ENCODE measurements at regions not wholly inside any gene's neighbourhood (a gene's known extent, or its start where the extent isn't known, plus 50 kb on each side); places are given as distances from the start of the nearest gene placed in this dataset.

DNA sequence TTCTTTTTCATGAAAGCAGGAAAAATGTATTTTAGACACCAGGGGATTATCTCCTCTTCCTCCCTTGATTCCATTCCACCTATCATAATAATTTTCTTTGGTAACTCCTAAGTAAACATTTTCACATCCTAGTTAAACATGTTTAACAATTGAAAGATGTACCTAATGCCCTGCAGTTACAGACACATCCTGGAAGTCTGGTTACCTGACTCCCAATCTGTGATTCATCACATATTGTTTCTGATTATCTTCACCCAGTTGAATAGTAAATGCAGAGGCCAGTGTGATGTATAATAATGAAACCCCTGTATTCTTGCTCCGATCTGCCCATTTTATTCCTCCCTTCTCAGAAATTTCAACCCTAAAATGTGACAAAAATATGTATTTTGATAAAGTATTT lies 1237.6 kb upstream of the LRRTM1 start:
- DNase-seq (no peak), ATAC-seq (no peak)
- no peak overlapping the region for H3K27ac ChIP-seq
- H3K9me3 ChIP-seq = no peaks in the 10 kb centered on the region
- no peaks in the 10 kb centered on the region for H3K27me3 ChIP-seq
- H3K36me3 ChIP-seq = no peaks in the 10 kb centered on the region
- intact Hi-C loops (cut with DNase I) = no loop called here
- TF ChIP-seq POLR2A (IDR thresholded peaks at IDR 0.05) = no peak
- no peaks in the 10 kb centered on the region for H3K4me1 ChIP-seq
- WGBS, 4 donors = 38 to 91% (median 85%) methylated on average over 1 of the region's 1 CpG
- H3K4me3 ChIP-seq = no peak overlapping the region

DNA sequence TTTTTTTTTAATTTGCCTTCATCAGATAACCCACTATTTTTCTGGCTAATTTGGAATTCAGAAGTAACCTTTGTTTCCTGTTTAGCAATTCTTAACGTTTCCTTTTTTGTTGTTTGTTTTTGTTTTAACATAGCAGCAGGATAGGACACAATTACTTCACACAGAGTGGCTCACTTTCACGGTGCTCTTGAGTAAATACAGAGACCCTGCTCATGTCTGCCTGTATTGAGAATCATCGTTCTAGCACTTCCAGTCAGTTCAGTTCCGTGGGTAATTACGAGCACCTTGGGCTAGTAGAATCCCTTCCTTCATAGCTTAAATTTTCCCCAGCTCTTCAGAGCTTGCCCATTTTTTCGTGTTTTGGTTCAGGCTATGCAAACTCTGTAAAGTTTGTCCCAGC lies 1225.4 kb upstream of the LRRTM1 start:
- no peak overlapping the region for H3K4me3 ChIP-seq
- no peak overlapping the region for H3K27ac ChIP-seq
- ATAC-seq (no peak), DNase-seq (no peak)
- intact Hi-C loops (cut with DNase I) = no loop called here
- WGBS, 4 donors = 52 to 58% (median 53%) methylated on average over 6 of the region's 6 CpGs
- TF ChIP-seq, protein P1, sequence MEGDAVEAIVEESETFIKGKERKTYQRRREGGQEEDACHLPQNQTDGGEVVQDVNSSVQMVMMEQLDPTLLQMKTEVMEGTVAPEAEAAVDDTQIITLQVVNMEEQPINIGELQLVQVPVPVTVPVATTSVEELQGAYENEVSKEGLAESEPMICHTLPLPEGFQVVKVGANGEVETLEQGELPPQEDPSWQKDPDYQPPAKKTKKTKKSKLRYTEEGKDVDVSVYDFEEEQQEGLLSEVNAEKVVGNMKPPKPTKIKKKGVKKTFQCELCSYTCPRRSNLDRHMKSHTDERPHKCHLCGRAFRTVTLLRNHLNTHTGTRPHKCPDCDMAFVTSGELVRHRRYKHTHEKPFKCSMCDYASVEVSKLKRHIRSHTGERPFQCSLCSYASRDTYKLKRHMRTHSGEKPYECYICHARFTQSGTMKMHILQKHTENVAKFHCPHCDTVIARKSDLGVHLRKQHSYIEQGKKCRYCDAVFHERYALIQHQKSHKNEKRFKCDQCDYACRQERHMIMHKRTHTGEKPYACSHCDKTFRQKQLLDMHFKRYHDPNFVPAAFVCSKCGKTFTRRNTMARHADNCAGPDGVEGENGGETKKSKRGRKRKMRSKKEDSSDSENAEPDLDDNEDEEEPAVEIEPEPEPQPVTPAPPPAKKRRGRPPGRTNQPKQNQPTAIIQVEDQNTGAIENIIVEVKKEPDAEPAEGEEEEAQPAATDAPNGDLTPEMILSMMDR (IDR thresholded peaks at IDR 0.05) = no peak
- H3K4me1 ChIP-seq = no peaks in the 10 kb centered on the region
- H3K36me3 ChIP-seq = no peaks in the 10 kb centered on the region
- no peaks in the 10 kb centered on the region for H3K27me3 ChIP-seq
- H3K9me3 ChIP-seq = peaks cover 0 to 9% (median 0%) of the 10 kb centered on the region in 12 donors

DNA sequence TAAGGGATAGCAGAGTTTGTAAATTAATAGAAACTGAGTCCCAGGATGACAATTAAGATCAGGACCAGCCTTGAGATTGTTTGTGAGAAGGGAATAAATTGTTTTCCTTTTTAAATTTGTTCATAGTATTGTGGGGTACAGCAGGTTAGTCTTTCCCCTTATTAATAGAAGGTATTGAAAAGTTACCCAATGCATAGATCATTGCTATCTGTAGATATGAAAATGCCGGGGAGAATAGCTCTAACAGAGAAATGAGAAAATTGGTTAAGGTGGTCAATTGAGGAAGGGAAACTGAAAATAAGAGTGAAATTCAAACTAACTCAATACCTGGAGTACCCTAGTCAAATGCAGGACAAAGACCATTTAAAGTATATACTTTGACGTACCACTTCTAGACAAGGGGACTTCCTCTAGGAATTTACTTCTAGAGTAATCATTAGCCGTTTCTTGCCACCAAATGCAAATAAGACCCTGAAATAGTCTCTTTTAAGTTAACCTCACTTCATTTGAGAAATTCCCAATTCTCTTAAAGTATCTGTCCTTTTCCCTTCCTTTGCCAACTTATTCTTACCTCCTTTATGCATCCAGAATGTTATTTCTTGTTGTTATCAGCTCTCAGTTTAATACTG lies 1224.4 kb upstream of the LRRTM1 start:
- Histone ChIP-seq H3K27ac (no peak overlapping the region), H3K27me3 (no peaks in the 10 kb centered on the region), H3K4me1 (no peaks in the 10 kb centered on the region), H3K9me3 (peaks cover 0 to 9% (median 0%) of the 10 kb centered on the region in 12 donors), H3K36me3 (no peaks in the 10 kb centered on the region), H3K4me3 (no peak overlapping the region)
- intact Hi-C loops (cut with DNase I) = no loop called here
- no peak for ATAC-seq
- WGBS, 4 donors = 85 to 95% (median 91%) methylated on average over 3 of the region's 3 CpGs
- TF ChIP-seq, protein P1 (IDR thresholded peaks at IDR 0.05) = no peak
- no peak for TF ChIP-seq POLR2A (IDR thresholded peaks at IDR 0.05)
- DNase-seq = no peak

GRCh38 chr2:81523344-81523743 lies 1218.8 kb upstream of the LRRTM1 start:
- WGBS, 4 donors = 67 to 80% (median 77%) methylated on average over 2 of the region's 2 CpGs
- Histone ChIP-seq H3K4me3 (no peak overlapping the region), H3K27me3 (no peaks in the 10 kb centered on the region), H3K27ac (no peak overlapping the region), H3K9me3 (peaks cover 0 to 9% (median 0%) of the 10 kb centered on the region in 12 donors), H3K36me3 (no peaks in the 10 kb centered on the region), H3K4me1 (no peaks in the 10 kb centered on the region)
- DNase-seq = no peak
- intact Hi-C loops (cut with DNase I) = no loop called here
- no peak for TF ChIP-seq POLR2A (IDR thresholded peaks at IDR 0.05)
- TF ChIP-seq, protein P1 (IDR thresholded peaks at IDR 0.05) = no peak
- ATAC-seq = no peak

- 76 to 85% (median 85%) methylated on average over 2 of the region's 2 CpGs for WGBS, 4 donors
- Histone ChIP-seq H3K9me3 (peaks cover 0 to 4% (median 0%) of the 10 kb centered on the region in 12 donors), H3K27me3 (no peaks in the 10 kb centered on the region), H3K36me3 (no peaks in the 10 kb centered on the region), H3K4me1 (no peaks in the 10 kb centered on the region), H3K27ac (no peak overlapping the region), H3K4me3 (no peak overlapping the region)
- no peak for ATAC-seq
- DNase-seq = no peak
- intact Hi-C loops (cut with DNase I) = no loop called here
- TF ChIP-seq, protein P1 (IDR thresholded peaks at IDR 0.05) = no peak
- TF ChIP-seq POLR2A (IDR thresholded peaks at IDR 0.05) = no peak
Observed at GRCh38 chr2:81513328-81513727, 1208.8 kb upstream of the LRRTM1 start.

All from heart left ventricle (tissue), 16 donors.